ENCODE measurements at regions not wholly inside any gene's neighbourhood (a gene's known extent, or its start where the extent isn't known, plus 50 kb on each side); places are given as distances from the start of the nearest gene placed in this dataset.

DNA sequence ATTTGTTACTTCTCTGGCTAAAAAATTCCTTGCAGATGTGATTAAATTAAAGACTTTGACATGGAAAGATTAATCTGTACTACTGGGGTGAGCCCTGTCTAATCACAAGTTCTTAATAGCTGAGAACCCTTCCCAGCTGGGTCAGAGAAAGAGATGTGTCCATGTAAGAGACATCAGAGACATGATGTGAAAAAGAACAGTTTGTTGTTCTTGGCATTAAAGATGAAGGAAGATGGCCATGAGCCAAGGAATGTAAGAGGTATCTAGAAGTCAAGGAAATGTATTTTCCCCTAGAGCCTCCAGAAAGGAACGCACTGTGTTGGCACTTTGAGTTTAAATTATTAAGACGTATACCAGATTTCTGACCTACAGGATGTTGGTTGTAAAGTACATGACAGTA is 1271.5 kb upstream of the PRMT6 start:
- no peak for DNase-seq (ENCODE audit: low read depth, low spot score)

DNA sequence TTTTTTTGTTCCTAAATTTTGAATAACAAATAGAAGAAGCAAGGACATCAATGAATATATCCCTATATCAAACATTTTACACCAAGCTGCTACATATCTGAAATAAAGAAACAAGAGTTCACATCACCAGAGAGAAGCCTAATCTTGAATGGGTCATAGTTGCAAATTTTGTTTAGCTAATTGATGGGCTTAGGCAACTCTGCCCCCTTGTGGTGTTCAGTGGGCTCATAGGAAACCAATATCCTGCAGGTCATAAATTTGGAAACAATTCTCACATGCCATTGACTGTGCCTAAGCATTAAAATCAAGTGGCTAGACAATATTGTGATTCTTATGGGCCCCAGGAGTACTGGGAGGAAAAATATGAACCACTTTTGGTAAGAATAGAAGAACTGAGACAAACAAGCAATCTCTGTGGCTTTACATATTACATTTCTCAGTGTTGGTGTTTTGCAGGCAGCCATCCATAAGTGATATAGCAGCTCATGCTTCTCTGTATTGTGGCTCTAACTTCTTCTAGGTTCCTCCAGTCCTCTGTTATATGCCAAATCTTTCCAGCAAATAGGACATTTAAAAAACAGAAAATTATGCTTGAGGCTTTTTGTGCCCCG is 1262.8 kb upstream of the PRMT6 start:
- peak; percentile 3 for DNase-seq (ENCODE audit: low read depth, low spot score)

DNA sequence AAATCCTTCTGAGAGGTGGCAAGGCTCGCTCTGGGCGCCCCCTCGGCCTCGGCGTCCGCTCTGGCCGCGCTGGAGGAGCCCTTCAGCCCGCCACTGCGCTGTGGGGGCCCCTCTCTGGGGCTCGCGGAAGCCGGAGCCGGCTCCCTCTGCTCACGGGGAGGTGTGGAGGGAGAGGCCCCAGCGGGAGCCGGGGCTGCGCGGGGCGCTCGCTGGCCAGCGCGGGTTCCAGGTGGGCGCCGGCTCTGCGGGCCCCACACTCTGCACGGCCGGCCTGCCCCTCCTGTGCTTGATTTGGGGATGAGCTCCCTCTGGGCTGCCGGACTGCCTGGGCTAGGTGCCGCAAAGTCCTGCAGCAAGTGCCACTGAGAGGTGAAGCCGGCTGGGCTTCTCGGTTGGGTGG is 1260.7 kb upstream of the PRMT6 start:
- DNase-seq (ENCODE audit: low read depth, low spot score), result no peak

DNA sequence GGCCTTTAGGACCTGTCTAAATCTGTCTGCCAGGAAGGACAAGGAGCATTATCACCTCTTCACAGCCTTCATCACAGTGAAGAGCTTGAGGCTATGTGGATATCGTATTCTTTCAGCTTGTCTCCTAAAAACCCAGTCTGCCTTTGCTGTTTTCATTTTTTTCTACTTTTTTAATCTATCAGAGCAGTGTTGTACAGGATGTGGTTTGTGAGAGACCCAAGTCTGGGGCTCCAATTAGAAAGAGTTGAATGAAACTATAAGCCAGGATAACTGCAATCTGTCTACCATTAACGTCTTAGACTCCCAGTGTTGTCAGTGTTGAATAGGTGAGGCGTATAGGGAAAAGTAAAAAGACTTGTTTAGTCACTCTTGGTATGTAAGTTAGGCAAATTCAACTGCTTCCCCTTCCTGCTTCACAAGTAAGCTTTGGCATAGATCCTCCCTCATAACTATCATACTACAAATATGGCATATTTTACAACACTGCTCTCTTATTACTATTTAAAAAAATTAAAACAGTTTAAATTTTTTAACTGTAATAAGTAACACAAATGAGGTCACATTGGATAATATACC is 1225.8 kb upstream of the PRMT6 start:
- no peak for DNase-seq (ENCODE audit: low read depth, low spot score)

GRCh38 chr1:105838071-105838470 is 1218.4 kb upstream of the PRMT6 start:
- DNase-seq (ENCODE audit: low read depth, low spot score), result no peak

DNA sequence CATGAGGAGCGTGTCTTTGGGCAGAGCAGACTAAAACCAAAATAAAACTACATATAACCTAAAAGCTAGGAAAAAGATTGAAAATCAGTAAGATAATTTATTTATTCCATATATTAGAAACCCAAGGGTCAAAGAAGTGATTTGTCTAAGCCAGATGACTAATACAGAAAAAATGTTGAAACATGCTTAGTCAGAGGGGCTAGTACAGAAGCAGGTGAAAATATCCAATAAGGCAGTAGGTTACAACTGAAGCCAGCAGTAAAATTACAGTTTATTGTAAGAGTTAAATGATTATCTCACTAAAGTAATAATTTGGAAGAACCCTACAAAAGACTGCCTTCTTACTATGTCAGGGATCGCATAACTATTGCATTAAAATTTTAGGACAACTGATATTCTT is 1190.9 kb upstream of the PRMT6 start:
- DNase-seq (ENCODE audit: low read depth, low spot score), result no peak

DNA sequence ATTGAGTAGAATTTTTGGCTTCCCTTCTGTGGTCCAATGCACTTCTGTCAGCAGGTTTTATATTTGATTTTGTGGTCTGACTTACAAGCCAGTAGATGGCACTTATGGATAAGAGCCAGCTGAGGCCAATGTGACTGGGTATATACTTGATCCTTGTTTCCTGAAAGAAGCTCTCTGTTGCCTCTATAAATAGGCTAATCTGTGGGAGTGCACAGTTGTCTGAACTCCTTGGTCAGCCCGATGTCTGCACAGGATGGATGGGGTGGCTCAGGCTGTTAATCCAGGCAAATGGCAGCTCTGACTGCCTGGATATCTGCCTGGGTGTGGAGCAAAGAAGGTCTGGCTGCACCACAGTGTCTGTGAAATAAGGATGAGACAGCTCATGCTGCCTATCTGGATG is 1183.7 kb upstream of the PRMT6 start:
- DNase-seq (ENCODE audit: low read depth, low spot score), result no peak

- no peak for DNase-seq (ENCODE audit: low read depth, low spot score)
These were observed 1181.9 kb upstream of the PRMT6 start for GRCh38 chr1:105874621-105875020.

- DNase-seq (ENCODE audit: low read depth, low spot score), result no peak
These were observed 1170.2 kb upstream of the PRMT6 start for GRCh38 chr1:105886309-105886708.

- DNase-seq (ENCODE audit: low read depth, low spot score), result no peak
These were observed 1165.2 kb upstream of the PRMT6 start for GRCh38 chr1:105891308-105891707.

- DNase-seq (ENCODE audit: low read depth, low spot score), result no peak
These were observed 1162.5 kb upstream of the PRMT6 start for GRCh38 chr1:105894006-105894405.

DNA sequence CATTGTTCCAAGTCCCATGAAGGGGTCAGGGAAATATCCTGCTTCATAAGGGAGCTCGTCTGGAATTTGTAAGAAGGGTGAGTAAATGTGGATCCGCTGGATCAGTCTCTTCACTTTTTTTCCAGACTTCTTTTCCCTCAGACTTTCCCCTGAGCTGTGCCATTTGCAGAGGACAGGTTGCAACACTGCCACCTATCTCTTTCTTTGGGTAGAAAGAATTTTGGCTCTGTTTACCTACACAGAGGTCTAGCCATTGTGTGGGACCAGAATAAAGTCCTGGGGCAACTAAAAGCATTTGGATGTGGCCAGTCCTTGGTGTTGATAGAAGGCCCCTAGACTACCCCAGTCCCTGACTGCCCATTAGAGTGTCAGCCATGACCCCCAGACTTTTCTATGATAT is 1146.7 kb upstream of the PRMT6 start:
- peak; percentile 23 for DNase-seq (ENCODE audit: low read depth, low spot score)

DNA sequence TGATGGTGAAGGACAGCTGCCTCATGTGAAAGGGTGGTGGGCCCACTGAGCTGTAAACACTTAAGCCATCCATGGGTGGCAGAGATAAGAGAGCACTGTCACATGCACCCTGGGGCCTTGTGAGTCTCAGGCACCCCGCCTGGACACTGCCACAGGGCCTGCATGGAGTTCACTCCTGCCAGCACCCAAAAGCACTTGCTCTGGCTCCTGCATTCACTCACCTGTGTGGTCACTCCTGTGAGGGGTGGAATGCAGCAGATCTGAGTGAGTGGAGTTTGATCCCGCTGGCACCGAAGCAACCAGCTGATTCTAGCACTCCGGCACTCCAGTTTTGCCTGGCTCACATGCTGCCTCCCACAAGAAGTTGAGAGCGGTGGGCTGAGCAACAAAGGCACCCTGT is 1142.1 kb upstream of the PRMT6 start:
- DNase-seq (ENCODE audit: low read depth, low spot score), result no peak

DNA sequence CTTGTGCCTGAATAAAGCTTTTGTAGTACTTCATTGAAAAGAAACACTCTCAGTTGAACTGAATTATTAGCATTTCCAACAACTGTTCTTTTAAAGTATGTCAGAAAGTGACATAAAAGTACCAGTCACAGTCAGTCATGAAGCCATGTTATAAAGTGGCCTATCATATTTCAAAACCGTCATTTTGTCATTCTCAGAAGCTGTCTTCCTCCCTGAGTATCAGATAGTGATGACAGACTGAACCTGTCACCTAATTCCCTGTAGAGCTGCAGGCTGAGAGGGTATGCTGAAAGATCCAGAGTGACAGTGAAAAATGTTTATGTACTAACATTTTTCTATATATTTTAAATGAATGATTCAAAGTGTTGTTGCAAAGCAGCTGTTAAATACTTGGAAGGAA is 1121.7 kb upstream of the PRMT6 start:
- DNase-seq (ENCODE audit: low read depth, low spot score), result no peak

GRCh38 chr1:105964879-105965278 is 1091.6 kb upstream of the PRMT6 start:
- no peak for DNase-seq (ENCODE audit: low read depth, low spot score)

DNA sequence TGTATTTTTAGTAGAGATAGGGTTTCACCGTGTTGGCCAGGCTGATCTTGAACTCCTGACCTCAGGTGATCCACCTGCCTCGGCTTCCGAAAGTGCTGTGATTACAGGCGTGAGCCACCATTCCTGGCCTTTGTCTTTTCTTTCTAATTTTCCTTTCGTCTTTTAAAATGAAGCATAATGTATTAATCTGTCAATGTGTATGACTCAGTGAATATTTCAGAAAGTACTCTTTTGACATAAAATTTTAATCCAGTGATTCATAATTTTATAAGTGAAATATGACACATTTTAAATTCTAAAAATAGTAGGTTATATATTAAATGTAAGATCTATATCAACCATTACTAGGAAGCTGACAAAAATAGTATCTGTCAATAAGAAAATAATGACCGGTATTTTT is 1059.0 kb upstream of the PRMT6 start:
- DNase-seq (ENCODE audit: low read depth, low spot score), result no peak

GRCh38 chr1:106022312-106022902 is 1034.1 kb upstream of the PRMT6 start:
- DNase-seq (ENCODE audit: low read depth, low spot score), result no peak

DNA sequence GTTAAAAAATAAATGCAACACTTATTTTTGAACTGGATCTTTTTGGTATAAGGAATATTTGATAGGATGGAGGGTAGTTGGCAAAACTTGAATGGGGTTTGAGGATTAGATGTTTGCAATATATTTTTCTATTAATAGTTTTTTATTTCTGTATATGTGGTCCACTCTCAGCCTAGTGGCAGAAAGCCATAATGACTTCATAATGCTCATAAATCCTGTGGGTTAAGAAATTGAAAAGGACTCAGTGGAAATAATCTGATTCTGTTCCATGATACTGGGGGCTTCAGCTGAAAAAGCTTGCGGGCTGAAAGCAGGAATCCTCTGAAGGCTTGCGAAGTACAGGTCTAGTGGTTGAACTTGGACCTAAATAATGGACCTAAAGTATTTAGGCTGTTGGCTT is 1028.6 kb upstream of the PRMT6 start:
- no peak for DNase-seq (ENCODE audit: low read depth, low spot score)

- DNase-seq (ENCODE audit: low read depth, low spot score), result no peak
These were observed 1018.9 kb upstream of the PRMT6 start for GRCh38 chr1:106037526-106037925.

- DNase-seq (ENCODE audit: low read depth, low spot score), result no peak
These were observed 1018.2 kb upstream of the PRMT6 start for GRCh38 chr1:106038260-106038659.

- no peak for DNase-seq (ENCODE audit: low read depth, low spot score)
These were observed 1012.5 kb upstream of the PRMT6 start for GRCh38 chr1:106043971-106044370.

DNA sequence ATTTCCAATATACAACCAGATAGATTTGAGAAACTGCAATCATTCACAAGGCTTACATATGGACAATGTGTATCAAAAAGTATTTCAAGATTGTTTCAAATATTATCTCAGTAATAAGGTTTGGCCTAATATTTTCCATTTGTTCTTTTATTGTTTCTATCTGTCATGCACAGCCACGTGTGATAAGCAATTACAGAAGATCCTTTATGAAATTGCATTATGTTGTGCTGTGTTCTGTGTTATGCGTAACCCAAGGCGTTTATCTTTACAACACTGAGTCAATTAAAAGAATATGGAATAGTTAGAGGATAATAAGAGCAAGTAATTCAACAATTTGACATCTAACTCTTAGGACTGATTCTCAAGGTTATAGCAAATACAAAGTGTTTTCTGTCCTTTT is 1009.3 kb upstream of the PRMT6 start:
- no peak for DNase-seq (ENCODE audit: low read depth, low spot score)

DNA sequence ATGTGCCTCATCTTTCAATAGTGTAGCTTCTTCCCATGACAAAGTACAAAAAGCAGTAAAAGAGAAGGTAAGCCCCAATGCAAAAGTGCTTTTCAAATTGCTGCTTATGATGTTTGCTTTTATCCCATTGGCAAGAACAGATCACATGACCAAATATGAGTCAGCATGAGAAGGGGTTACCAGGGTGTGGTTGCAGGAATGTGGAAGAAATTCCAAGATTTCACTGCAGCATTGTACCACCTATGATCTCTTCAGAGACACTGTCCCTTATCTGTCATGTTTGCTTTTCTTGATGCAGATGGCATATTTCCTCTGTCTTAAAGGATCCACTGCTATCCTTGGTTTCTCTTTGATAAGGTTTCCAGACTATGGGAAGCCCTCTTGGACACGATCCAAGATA is 1006.9 kb upstream of the PRMT6 start:
- DNase-seq (ENCODE audit: low read depth, low spot score), result no peak

GRCh38 chr1:106055855-106056254 is 1000.6 kb upstream of the PRMT6 start:
- no peak for DNase-seq (ENCODE audit: low read depth, low spot score)

Measured in iPS DF 19.7 (cell line).